K562 (cell line): ENCODE measurements at regions not wholly inside any gene's neighbourhood (a gene's known extent, or its start where the extent isn't known, plus 50 kb on each side); places are given as distances from the start of the nearest gene placed in this dataset.

Source experiments
- ATAC-seq: fragments of 200-7000 bp; cut with Tn5 transposase; 3 replicates; pipeline ENCODE4 v1.9.1; 2020; ENCODE audit warnings: moderate library complexity
- BruUV-seq: library from RNA; stranded (reverse); fragments of 400-500 nt; replicated peaks from 2 replicates; lab custom pipeline; 2021; lab: Mats Ljungman, UMichigan
- CTCF ChIA-PET: fragments of 300-600 bp; formaldehyde crosslinking; extraction: SDS; loops from one replicate; lab custom pipeline; 2021; ENCODE audit warnings: low intra/inter-chr PET ratio; lab: Yijun Ruan, JAX
- POLR2A ChIA-PET: fragments of 300-600, 350-650 bp; sonication (Branson Sonifier 250); formaldehyde crosslinking; extraction: SDS; loops from one replicate; lab custom pipeline; 2021; ENCODE audit warnings: antibody characterized with exemption, inconsistent platforms; lab: Yijun Ruan, JAX
- DNase-seq, 4 experiments: peaks; one replicate each; pipeline versions ENCODE4 v3.0.0 to v3.0.0-alpha.2; 2011 to 2018; ENCODE audit warnings: low spot score in 3 of 4, mixed read lengths in 3 of 4; ENCODE audit errors: extremely low read depth in 1 of 4
- FAIRE-seq: peaks from 2 replicates; lab custom pipeline; 2011; peaks lifted over from hg19 to GRCh38; lab: Jason Lieb, UNC
- H2AFZ ChIP-seq: 2 replicates; pipeline ENCODE4 v1.6.0; 2011; ENCODE audit warnings: low read depth, low read length, control low read depth, inconsistent platforms
- H3K27ac ChIP-seq: fragments of 200-600 bp; 3 replicates; pipeline ENCODE4 v1.8.0; 2011; ENCODE audit warnings: low read depth, mild to moderate bottlenecking, control low read depth, inconsistent platforms, low read length, moderate library complexity, mixed read lengths; ENCODE audit errors: extremely low read depth
- H3K27me3 ChIP-seq, 2 experiments: fragments of 300-600 bp in 1 of 2; 2 replicates in 1 of 2; 3 replicates in 1 of 2; pipeline versions ENCODE4 v1.6.0 to v1.8.0; 2011; ENCODE audit warnings: inconsistent platforms in 2 of 2, low read length in 2 of 2, mild to moderate bottlenecking in 1 of 2, mixed read lengths in 1 of 2, moderate library complexity in 1 of 2; ENCODE audit not compliant: control insufficient read depth in 2 of 2, insufficient read depth in 2 of 2
- H3K36me3 ChIP-seq: fragments of 300-600 bp; 3 replicates; pipeline ENCODE4 v1.8.0; 2011; ENCODE audit warnings: mild to moderate bottlenecking, low read length, inconsistent platforms; ENCODE audit not compliant: control insufficient read depth, insufficient read depth
- H3K4me1 ChIP-seq, 2 experiments: fragments of 200-600 bp in 1 of 2; replicated peaks in 1 of 2; 2 replicates in 1 of 2; 3 replicates in 1 of 2; pipeline versions ENCODE4 v1.5.1 to v1.8.0; 2011; ENCODE audit warnings: inconsistent platforms in 2 of 2, low read length in 2 of 2, mild to moderate bottlenecking in 1 of 2, mixed read lengths in 1 of 2, moderate library complexity in 1 of 2; ENCODE audit not compliant: control insufficient read depth in 2 of 2, insufficient read depth in 2 of 2
- H3K4me2 ChIP-seq: 2 replicates; pipeline ENCODE4 v1.6.1; 2011; ENCODE audit warnings: low read length, control low read depth, inconsistent platforms, mixed read lengths; ENCODE audit not compliant: insufficient read depth
- H3K4me3 ChIP-seq: fragments of 200-600 bp; sonication (generic), shearing (Covaris generic); 2 replicates; pipeline ENCODE4 v1.5.1; 2016; ENCODE audit warnings: control low read depth, inconsistent platforms
- H3K79me2 ChIP-seq: fragments of 200-600 bp; 3 replicates; pipeline ENCODE4 v1.8.0; 2011; ENCODE audit warnings: low read length, inconsistent platforms; ENCODE audit not compliant: control insufficient read depth, insufficient read depth
- H3K9ac ChIP-seq, 2 experiments: 2 replicates each; pipeline versions ENCODE4 v1.6.0 to v1.6.1; 2011; ENCODE audit warnings: low read depth in 2 of 2, low read length in 2 of 2, control low read depth in 1 of 2, inconsistent platforms in 1 of 2, mild to moderate bottlenecking in 1 of 2, mixed read lengths in 1 of 2; ENCODE audit not compliant: insufficient read depth in 1 of 2
- H3K9me1 ChIP-seq: one replicate; pipeline ENCODE4 v1.6.0; 2011; ENCODE audit warnings: inconsistent platforms, mild to moderate bottlenecking, low read length, moderate library complexity; ENCODE audit not compliant: control insufficient read depth, insufficient read depth
- H3K9me3 ChIP-seq: replicated peaks from 2 replicates; pipeline ENCODE4 v1.5.1; 2011; ENCODE audit warnings: low read depth, low read length, inconsistent platforms; ENCODE audit not compliant: control insufficient read depth, insufficient read depth
- H4K20me1 ChIP-seq: replicated peaks from 2 replicates; pipeline ENCODE4 v1.6.1; 2011; ENCODE audit warnings: low read length, inconsistent platforms, mixed read lengths; ENCODE audit not compliant: control insufficient read depth, insufficient read depth
- BDP1 ChIP-seq: IDR thresholded peaks from 3 replicates; pipeline ENCODE4 v1.6.1; 2011; ENCODE audit not compliant: insufficient read length, insufficient read depth
- C11orf30 ChIP-seq: fragments of 450-650 bp; IDR thresholded peaks from 2 replicates; pipeline ENCODE4 v1.6.1; 2016; ENCODE audit warnings: low read depth, mild to moderate bottlenecking
- CEBPZ ChIP-seq: fragments of 150-350 bp; IDR thresholded peaks from 2 replicates; pipeline ENCODE4 v1.6.1; 2014; ENCODE audit warnings: low read depth, mild to moderate bottlenecking, low read length, borderline replicate concordance
- FOXP1 ChIP-seq: sonication (generic); formaldehyde crosslinking; IDR thresholded peaks from 2 replicates; pipeline ENCODE4 v1.8.0; 2022; ENCODE audit warnings: mild to moderate bottlenecking, missing genetic modification reagents
- IRF9 ChIP-seq: fragments of 450-650 bp; IDR thresholded peaks from 2 replicates; pipeline ENCODE4 v1.6.1; 2016; ENCODE audit warnings: missing biosample characterization, missing genetic modification characterization
- PHF20 ChIP-seq: fragments of 450-650 bp; IDR thresholded peaks from 2 replicates; pipeline ENCODE4 v1.6.1; 2018; ENCODE audit not compliant: partially characterized antibody
- RBM34 ChIP-seq: fragments of 200-400 bp; formaldehyde crosslinking; IDR thresholded peaks from 2 replicates; pipeline ENCODE4 v1.6.1; 2018; ENCODE audit warnings: low read length, borderline replicate concordance; ENCODE audit not compliant: insufficient read depth
- ZBTB33 ChIP-seq: sonication (generic); formaldehyde crosslinking; IDR thresholded peaks from 2 replicates; pipeline ENCODE4 v1.8.1; 2023; ENCODE audit warnings: mild to moderate bottlenecking, missing genetic modification reagents
- ZBTB49 ChIP-seq: sonication (generic); formaldehyde crosslinking; IDR thresholded peaks from 2 replicates; pipeline ENCODE4 v1.8.0; 2022; ENCODE audit warnings: missing genetic modification reagents, mild to moderate bottlenecking, borderline replicate concordance
- ZNF395 ChIP-seq: fragments of 200-800 bp; sonication (Bioruptor generic); IDR thresholded peaks from 2 replicates; pipeline ENCODE4 v1.6.1; 2017; ENCODE audit warnings: missing genetic modification characterization, missing compliant biosample characterization
- ZNF431 ChIP-seq: sonication (generic); formaldehyde crosslinking; IDR thresholded peaks from 2 replicates; pipeline ENCODE4 v1.8.0; 2022; ENCODE audit warnings: mild to moderate bottlenecking, missing genetic modification reagents
- ZNF511 ChIP-seq: sonication (generic); formaldehyde crosslinking; IDR thresholded peaks from 2 replicates; pipeline ENCODE4 v1.8.0; 2022; ENCODE audit warnings: mild to moderate bottlenecking, missing genetic modification reagents
- WGBS: fragments of 100-300 bp; shearing (Covaris generic); methylation state at CpG from one replicate; pipeline ENCODE4 v1.1.6; 2016; ENCODE audit warnings: low coverage, mixed read lengths; ENCODE audit not compliant: insufficient coverage; ENCODE audit errors: missing lambda C conversion rate; 5-methylcytosine and 5-hydroxymethylcytosine counted together
- in situ Hi-C: fragments of 300-500 bp; cut with MboI; formaldehyde crosslinking; loops from 4 replicates; pipeline ENCODE4 v1.15.0; 2018; ENCODE audit warnings: inconsistent platforms, mixed read lengths
- intact Hi-C: fragments of 100-400 bp; cut with micrococcal nuclease; formaldehyde crosslinking; loops from 2 replicates; pipeline ENCODE4 v1.14.2; 2022

- H3K79me2 ChIP-seq: no peaks in the 10 kb centered on the region
- no peak overlapping the region for H3K4me2 ChIP-seq
- H3K9me1 ChIP-seq: no peaks in the 10 kb centered on the region
- H2AFZ ChIP-seq: no peak overlapping the region
- H3K9me3 ChIP-seq: no peaks in the 10 kb centered on the region
- no peak for ATAC-seq
- DNase-seq: no peak
- H4K20me1 ChIP-seq: no peaks in the 10 kb centered on the region
- in situ Hi-C loops: no loop called here
- no peak overlapping the region for H3K9ac ChIP-seq
- H3K27me3 ChIP-seq: no peaks in the 10 kb centered on the region
- H3K27ac ChIP-seq: no peak overlapping the region
- WGBS: 0% methylated on average over 4 of the region's 4 CpGs
- BruUV-seq: no TSS peak
- no peak overlapping the region for H3K4me3 ChIP-seq
- intact Hi-C loops: no loop called here
- no peaks in the 10 kb centered on the region for H3K4me1 ChIP-seq
- no peaks in the 10 kb centered on the region for H3K36me3 ChIP-seq
- FAIRE-seq: no peak
- ChIA-PET CTCF (no interaction called here), POLR2A (no interaction called here)
- TF ChIP-seq ZNF511 (CRISPR knock-in tag) (no peak), IRF9 (no peak), ZNF431 (CRISPR knock-in tag) (no peak), CEBPZ (no peak), ZNF395 (CRISPR knock-in tag) (no peak), BDP1 (no peak), ZBTB33 (CRISPR knock-in tag) (no peak), FOXP1 (CRISPR knock-in tag) (no peak), PHF20 (no peak), C11orf30 (no peak), ZBTB49 (CRISPR knock-in tag) (no peak), RBM34 (no peak)
Observed at GRCh38 chr6:132202574-132202973, 198.7 kb downstream of the MOXD1 start.
